ENCODE measurements at regions not wholly inside any gene's neighbourhood (a gene's known extent, or its start where the extent isn't known, plus 50 kb on each side); places are given as distances from the start of the nearest gene placed in this dataset.

GRCh38 chr19:30783212-30783611 lies 411.0 kb downstream of the ZNF536 start:
- no peaks in the 10 kb centered on the region for H3K27me3 ChIP-seq (ENCODE audit: control insufficient read depth, insufficient read depth, low read length)
- DNase-seq (ENCODE audit: low read depth), result no peak
- no peaks in the 10 kb centered on the region for H3K36me3 ChIP-seq (ENCODE audit: control insufficient read depth, insufficient read depth, low read length)
- no peak for TF ChIP-seq CTCF (IDR thresholded peaks at IDR 0.05; ENCODE audit: insufficient read depth, low read depth, low read length)
- ChIA-PET CTCF (interaction anchor here (2.3 kb wide), 1 partner anchor 1441 kb away, joined by 17 read pairs; no protein-coding TSS in a partner anchor), POLR2A (no interaction called here)
- H3K4me3 ChIP-seq (ENCODE audit: low read depth, low read length), result no peak overlapping the region

GRCh38 chr19:30781519-30781918 lies 409.3 kb downstream of the ZNF536 start:
- Histone ChIP-seq H3K4me3 (ENCODE audit: low read depth, low read length) (no peak overlapping the region), H3K27me3 (ENCODE audit: control insufficient read depth, insufficient read depth, low read length) (no peaks in the 10 kb centered on the region), H3K36me3 (ENCODE audit: control insufficient read depth, insufficient read depth, low read length) (no peaks in the 10 kb centered on the region)
- no peak for DNase-seq (ENCODE audit: low read depth)
- no peak for TF ChIP-seq CTCF (IDR thresholded peaks at IDR 0.05; ENCODE audit: insufficient read depth, low read depth, low read length)
- ChIA-PET CTCF (no interaction called here), POLR2A (no interaction called here)

- no peaks in the 10 kb centered on the region for H3K27me3 ChIP-seq (ENCODE audit: control insufficient read depth, insufficient read depth, low read length)
- H3K36me3 ChIP-seq (ENCODE audit: control insufficient read depth, insufficient read depth, low read length), result no peaks in the 10 kb centered on the region
- DNase-seq (ENCODE audit: low read depth), result no peak
- ChIA-PET CTCF (no interaction called here), POLR2A (no interaction called here)
- no peak for TF ChIP-seq CTCF (IDR thresholded peaks at IDR 0.05; ENCODE audit: insufficient read depth, low read depth, low read length)
- no peak overlapping the region for H3K4me3 ChIP-seq (ENCODE audit: low read depth, low read length)
Observed at GRCh38 chr19:30781047-30781446, 408.9 kb downstream of the ZNF536 start.

DNA sequence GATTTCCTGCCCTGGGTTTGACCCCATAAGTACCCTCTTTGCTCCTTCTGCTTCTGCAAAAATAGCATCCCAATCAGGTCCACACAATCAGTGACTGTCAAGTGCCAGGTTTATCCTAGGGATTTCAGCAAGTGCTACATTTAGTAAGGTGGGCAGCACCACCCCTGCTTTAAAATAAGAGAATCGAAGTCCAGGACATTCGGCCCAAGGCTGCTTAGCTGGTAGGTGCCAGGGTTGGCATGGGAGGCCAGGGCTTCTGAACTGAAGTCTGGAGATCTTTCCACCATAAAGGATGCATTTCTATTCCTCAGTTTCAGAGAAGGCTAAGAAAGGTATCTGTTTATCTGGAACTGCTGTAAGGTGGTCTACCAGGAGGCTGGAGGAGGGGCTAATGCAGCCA lies 408.3 kb downstream of the ZNF536 start:
- no peak for DNase-seq (ENCODE audit: low read depth)
- no peak for TF ChIP-seq CTCF (IDR thresholded peaks at IDR 0.05; ENCODE audit: insufficient read depth, low read depth, low read length)
- ChIA-PET CTCF (interaction anchor here (1.6 kb wide), 1 partner anchor 1444 kb away, joined by 8 read pairs; no protein-coding TSS in a partner anchor), POLR2A (no interaction called here)
- H3K4me3 ChIP-seq (ENCODE audit: low read depth, low read length), result no peak overlapping the region
- no peaks in the 10 kb centered on the region for H3K27me3 ChIP-seq (ENCODE audit: control insufficient read depth, insufficient read depth, low read length)
- H3K36me3 ChIP-seq (ENCODE audit: control insufficient read depth, insufficient read depth, low read length), result no peaks in the 10 kb centered on the region

DNA sequence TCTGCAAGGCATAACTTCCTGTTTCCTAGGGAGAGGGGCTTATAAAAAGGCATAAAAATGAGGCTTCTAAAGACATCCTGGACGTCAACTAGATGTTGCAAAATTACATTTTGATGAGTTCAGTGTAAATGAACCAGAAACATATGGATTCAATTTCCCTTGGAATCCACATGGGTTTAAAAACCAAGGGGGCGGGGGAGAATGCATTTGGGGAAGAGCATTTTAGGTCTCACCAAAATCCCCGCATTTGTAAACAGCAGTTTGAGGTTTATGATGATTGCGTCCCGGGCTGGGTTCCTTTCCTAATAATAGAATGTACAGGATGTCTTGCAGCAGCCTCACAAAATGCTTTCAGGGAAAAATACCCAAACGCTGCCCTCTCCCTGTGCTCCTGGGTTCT lies 407.8 kb downstream of the ZNF536 start:
- ChIA-PET POLR2A (no interaction called here), CTCF (interaction anchor here (0.6 to 1.6 kb wide), 3 partner anchors 8 to 1445 kb away, joined by 3 to 8 read pairs (median 3); no protein-coding TSS in a partner anchor)
- no peak for TF ChIP-seq CTCF (IDR thresholded peaks at IDR 0.05; ENCODE audit: insufficient read depth, low read depth, low read length)
- DNase-seq (ENCODE audit: low read depth), result no peak
- Histone ChIP-seq H3K4me3 (ENCODE audit: low read depth, low read length) (no peak overlapping the region), H3K36me3 (ENCODE audit: control insufficient read depth, insufficient read depth, low read length) (no peaks in the 10 kb centered on the region), H3K27me3 (ENCODE audit: control insufficient read depth, insufficient read depth, low read length) (no peaks in the 10 kb centered on the region)
